ENCODE measurements at regions not wholly inside any gene's neighbourhood (a gene's known extent, or its start where the extent isn't known, plus 50 kb on each side); places are given as distances from the start of the nearest gene placed in this dataset.

DNA sequence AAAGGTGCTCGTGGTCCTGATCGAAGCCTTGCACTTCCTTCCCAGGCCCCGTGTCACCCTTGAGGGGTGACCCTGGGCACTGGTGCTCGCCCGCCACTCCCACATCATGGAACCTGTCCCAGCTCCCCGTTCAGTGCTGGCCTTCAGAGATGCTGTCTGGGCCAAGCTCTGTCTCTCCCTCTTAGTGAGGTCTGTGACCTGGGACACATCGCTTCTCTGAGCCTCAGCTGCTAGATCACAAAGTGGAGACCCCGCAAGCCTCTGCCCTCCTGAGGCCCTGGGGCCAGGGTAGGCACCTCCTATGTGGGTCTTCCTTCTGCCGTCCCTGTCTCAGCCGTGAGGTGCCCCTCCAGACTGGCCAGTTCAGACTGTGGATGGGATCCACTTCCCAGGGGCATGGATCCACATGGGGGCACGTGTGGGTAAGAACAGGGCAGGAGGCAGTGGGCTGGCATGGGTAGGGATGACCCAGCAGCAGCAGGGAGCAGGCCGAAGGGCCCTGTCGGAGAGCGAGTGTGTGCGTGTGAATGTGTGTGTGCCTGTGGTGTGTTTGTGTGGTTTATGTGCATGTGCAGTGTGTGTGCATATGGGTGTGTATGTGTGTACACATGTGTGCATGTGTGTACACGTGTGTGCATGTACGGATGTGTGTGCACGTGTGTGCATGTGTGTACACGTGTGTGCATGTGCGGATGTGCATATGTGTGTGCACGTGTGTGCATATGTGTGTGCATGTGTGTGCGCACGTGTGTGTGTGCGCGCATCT is 1073.7 kb downstream of the BRD1 start:
- no peak for DNase-seq

GRCh38 chr22:48753381-48753730 is 1074.3 kb downstream of the BRD1 start:
- DNase-seq: no peak

DNA sequence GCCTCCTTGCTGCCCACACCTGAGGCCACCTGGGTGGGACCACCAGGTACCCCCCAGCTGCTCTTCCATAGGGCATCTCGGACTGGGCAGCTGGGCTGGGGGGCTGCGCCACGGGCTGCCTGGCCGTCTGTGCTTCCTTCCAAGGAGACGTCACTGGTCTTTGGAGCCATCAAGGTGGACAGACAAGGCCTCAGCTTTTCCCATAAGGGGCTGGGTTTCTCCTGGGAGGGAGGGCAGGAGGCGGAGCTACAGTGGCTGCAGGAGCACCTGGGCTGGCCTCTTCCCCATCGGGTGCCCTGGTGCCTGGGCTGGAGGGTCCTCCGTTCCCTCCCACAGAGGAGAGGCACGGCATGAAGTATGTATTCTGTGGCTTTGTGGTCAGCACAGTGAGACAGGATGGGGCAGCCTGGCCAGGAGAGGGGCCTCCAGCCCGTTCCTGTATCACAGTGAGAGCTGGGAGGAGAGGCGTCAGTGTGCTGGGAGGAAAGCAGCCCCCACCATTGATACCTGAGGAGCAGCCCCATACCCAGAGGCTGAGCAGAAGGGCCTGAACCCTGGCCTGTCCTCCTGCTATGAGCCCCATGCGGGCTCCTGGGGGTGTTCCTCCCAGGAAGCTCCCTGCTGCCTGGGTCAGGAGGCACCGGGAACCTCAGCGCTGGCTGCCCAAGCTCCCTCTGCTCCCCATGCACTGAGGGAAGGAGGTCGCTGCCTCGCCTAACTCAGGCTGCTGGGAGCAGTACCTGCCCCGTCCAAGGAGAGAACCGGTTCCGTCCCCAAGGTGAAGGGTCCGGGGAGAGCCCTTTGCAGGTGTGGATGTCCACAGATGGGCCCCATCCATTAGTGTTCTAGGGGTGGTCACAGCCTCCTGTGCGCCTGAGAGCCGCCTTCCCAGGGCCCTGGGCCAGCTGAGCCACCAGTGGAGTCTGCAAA is 1075.0 kb downstream of the BRD1 start:
- no peak for DNase-seq

DNA sequence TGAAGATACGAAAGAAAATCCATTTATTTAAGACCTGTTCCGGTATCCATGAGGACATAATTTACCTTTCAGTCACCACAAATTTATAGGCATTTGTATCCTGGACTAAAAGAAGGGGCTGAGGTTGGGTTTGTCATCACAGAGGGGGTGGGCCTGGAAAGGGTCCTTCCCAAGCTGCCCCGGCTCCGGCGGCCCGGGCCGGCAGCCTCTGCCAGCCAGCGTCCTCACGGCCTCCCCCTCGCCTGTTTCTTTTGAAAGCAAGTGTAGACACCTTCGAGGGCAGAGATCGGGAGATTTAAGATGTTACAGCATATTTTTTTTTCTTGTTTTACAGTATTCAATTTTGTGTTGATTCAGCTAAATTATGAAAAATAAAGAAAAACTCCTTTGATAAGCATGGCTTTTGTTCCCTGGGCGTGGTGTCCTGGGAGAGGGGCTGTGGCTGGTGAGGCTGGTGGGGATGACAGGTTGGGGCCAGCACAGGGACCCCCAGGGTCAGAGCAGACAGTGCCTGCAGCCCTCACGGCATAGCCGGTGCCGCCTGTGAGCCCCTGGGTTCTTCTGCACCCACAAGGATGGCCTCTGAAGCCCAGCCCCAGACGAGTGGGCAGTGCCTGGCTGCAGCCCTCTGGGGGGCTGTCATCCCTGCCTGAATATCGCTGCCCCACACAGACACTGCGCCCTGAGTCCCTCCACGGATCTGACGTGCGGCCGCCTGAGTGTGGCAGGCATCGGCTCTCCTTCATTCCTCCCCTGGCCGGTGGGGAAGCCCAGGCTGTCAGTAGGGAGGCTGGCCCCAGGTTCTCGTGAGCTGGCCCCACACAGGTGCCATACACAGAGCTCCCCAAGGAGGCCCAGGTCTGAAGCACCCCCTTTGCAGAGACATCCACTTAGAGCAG is 1075.9 kb downstream of the BRD1 start:
- DNase-seq: no peak

DNA sequence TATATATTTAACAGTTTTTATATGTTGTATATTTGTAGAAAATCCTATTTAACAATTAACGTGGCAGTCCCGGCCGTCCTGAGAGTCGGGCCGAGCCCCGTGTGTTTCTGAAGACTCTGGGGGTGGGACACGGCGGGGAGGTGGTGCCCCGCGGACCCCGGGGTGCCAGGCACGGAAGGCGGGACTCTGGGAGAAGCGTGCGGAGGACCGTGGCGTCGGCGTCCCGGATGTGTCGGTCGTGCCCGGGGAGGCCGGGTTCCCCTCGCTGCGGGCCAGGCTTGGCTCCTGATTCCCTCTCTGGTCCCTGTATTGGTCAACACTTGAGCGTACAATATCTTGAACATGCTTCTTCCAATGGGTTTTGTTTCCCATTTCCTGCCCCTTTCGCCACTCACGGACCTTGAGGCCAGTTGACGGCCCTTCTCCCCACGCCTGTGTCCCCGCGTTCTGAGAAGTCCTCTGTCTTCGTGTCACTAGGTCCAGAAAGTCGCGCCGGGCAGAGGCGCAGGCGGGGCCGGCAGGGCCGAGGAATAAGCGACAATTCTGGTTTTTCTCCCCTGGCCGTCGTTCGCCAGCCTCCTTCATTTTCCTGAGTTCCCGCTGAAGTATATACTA is 1076.7 kb downstream of the BRD1 start:
- DNase-seq: no peak

DNA sequence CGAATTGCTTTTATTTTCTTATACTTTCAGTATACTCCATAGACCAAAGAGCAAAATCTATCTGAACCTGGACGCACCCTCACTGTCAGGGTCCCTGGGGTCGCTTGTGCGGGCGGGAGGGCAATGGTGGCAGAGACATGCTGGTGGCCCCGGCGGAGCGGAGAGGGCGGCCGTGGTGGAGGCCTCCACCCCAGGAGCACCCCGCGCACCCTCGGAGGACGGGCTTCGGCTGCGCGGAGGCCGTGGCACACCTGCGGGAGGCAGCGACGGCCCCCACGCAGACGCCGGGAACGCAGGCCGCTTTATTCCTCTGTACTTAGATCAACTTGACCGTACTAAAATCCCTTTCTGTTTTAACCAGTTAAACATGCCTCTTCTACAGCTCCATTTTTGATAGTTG is 1077.4 kb downstream of the BRD1 start:
- DNase-seq: no peak

DNA sequence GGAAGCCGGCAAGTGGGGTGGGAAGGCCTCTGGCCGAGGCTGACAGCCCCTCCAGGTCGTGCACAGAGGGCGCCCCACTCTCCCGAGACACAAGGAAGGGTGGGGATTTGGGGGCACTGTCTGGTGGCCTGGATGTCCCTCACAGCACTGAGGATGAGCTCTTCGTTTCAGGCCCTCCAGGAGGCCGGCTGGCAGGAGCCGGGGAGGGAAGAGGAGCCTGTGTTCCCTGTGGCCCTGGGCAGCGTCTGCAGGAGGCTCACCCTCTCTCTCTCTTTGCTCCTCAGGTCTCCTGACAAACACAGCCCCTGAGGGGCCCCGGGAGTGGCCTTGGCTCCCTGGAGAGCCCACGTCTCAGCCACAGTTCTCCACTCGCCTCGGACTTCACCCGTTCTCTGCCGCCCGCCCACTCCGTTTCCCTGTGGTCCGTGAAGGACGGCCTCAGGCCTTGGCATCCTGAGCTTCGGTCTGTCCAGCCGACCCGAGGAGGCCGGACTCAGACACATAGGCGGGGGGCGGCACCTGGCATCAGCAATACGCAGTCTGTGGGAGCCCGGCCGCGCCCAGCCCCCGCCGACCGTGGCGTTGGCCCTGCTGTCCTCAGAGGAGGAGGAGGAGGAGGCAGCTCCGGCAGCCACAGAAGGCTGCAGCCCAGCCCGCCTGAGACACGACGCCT is 1078.0 kb downstream of the BRD1 start:
- no peak for DNase-seq

- DNase-seq: no peak
Observed at GRCh38 chr22:48748860-48749554, 1078.7 kb downstream of the BRD1 start.

DNA sequence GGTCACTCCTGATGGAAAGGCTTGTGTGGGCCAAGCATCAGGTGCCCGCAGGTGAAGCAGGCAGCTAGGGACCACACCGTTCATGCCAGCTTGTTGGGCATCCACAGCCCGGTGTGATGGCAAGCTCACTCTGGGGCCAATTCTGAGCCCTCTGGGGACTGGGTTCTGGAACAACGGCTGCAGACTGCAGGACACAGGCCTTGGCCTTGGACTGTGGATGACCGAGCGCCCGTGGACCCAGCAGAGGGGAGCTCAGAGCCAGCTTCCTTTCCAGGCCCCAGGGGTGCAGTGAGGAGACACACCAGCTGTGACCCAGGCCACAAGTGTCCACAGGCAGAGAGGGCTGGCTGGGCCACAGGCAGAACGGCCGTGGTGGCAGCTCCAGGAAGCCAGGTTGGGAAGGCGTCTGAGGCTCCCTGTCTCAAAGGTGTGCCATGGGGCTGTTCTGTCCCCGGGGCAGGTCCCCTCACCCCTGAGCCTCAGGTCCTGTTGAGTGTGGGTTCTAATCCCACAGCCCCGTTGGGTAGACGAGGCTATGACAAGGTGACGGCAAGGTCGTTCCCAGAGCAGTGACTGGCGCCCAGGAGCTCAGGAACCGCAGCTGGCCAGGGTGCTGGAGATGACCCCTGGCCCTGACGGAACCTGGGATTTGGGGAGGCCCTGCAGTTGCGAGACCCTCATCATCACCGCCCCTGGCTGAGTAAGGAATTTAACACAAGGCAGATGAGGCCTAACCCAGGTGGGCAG is 1079.4 kb downstream of the BRD1 start:
- DNase-seq: no peak

DNA sequence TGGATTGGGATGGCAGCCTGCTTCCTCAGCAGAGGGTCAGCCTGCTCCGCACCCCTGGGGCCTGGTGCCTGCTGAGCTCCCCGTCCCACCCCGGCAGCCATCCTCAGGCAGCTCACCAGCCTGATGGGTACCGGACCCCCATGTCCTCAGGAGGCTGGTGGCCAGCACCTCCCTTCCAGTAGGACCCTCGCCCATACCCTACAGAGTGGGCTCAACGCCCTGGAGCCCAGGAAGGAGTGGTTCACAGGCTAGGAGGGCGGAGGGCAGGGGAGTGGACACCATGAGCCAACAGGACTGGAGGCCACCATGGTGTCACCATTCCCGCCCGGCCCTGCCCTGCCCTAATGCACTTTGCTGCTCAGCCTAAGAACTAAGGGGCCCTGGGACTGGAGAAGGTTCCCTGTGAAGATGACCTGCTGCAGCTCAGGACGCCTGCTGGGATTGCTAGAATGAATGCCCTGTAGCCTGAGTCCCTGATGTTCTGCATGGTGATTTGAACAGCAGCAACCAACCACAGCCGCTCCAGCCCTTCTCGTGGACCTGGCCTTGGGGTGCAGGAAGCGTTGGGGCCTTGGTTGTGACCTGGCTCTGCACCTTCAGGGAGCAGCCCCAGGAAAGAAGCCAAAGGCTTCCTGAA is 1080.8 kb downstream of the BRD1 start:
- DNase-seq: no peak

DNA sequence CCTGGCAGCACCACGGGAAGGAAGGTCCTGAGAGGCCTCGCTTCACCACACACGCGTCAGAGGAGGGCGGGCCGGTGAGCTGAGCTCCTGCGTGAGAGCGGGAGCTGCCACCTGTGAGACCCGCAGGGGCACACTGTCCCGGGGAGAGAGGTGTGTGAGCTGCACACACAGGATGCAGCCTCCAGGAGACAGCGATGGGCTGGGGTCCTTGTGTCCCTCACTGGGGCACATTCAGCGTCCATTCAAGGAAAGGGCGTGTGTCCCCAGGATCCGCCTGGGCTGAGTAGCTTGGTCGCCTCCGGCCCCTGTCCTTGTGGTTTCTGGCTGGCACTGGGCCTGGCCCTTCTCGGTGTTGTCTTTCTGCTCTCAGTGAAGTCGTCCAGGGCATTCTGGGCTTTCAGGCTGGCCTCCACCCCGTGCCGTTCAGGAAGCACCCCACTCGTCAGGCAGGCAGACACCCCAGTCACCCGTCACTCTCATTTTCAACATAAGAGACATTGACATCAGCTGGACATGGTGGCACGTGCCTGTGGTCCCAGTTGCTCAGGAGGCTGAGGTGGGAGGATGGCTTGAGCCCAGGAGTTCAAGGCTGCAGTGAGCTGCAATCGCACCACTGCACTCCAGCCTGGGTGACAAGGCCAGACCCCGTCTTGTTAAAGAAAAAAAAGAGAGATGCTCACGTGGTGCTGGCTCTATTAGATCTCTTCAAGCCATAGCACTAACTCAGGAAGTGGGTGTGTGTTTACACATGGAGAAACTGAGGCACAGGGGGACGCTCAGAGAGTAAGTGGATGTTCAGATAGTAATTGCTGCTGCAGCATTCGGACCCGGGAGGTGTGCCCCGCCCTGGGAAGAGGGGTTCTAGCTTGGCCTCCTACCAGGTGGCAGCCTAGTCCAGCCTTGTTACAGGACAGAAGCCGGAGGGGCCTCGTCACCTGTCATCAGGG is 1081.6 kb downstream of the BRD1 start:
- no peak for DNase-seq

- DNase-seq: no peak
Observed at GRCh38 chr22:48744967-48745841, 1082.5 kb downstream of the BRD1 start.

GRCh38 chr22:48744283-48744641 is 1083.4 kb downstream of the BRD1 start:
- no peak for DNase-seq

GRCh38 chr22:48743601-48744282 is 1083.9 kb downstream of the BRD1 start:
- no peak for DNase-seq

GRCh38 chr22:48742556-48743343 is 1084.9 kb downstream of the BRD1 start:
- no peak for DNase-seq

- no peak for DNase-seq
Observed at GRCh38 chr22:48742191-48742555, 1085.5 kb downstream of the BRD1 start.

DNA sequence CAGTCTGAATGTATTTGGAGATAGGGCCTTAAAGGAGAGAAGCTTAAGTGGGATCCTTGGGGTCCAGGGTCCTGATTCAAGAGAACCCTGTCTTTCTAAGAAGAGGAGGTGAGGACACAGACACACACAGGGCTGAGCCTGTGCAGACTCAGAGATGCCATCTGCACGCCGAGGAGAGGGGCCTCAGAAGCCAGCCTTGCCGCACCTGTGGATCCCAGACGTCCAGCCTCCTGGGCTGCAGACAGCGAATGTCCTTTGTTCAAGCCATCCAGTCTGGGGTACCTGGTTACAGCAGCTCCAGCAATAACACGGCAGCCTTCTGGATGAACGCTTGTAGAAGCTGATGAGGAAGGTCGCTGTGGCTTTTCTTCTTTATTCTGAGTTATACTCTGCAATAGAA is 1086.1 kb downstream of the BRD1 start:
- no peak for DNase-seq

All from EL (cell line).